ENCODE measurements at regions not wholly inside any gene's neighbourhood (a gene's known extent, or its start where the extent isn't known, plus 50 kb on each side); places are given as distances from the start of the nearest gene placed in this dataset.

- Mint-ChIP-seq H3K27me3 (peaks cover 9% of the 10 kb centered on the region), H3K9me3 (no peaks in the 10 kb centered on the region), H3K4me1 (no peaks in the 10 kb centered on the region), H3K36me3 (no peaks in the 10 kb centered on the region), H3K27ac (no peak overlapping the region), H3K4me3 (no peak overlapping the region)
- DNase-seq, result no peak
Observed at GRCh38 chr14:104322531-104323366, 184.4 kb downstream of the KIF26A start.

GRCh38 chr14:104323551-104324175, 185.3 kb downstream of the KIF26A start:
- no peak overlapping the region for H3K4me3 Mint-ChIP-seq
- no peaks in the 10 kb centered on the region for H3K9me3 Mint-ChIP-seq
- no peak overlapping the region for H3K27ac Mint-ChIP-seq
- H3K4me1 Mint-ChIP-seq, result no peaks in the 10 kb centered on the region
- no peak for DNase-seq
- H3K36me3 Mint-ChIP-seq, result no peaks in the 10 kb centered on the region
- H3K27me3 Mint-ChIP-seq, result peaks cover 9% of the 10 kb centered on the region

GRCh38 chr14:104326848-104327247, 188.5 kb downstream of the KIF26A start:
- no peak overlapping the region for H3K27ac Mint-ChIP-seq
- peaks cover 2% of the 10 kb centered on the region for H3K36me3 Mint-ChIP-seq
- peaks cover 18% of the 10 kb centered on the region for H3K9me3 Mint-ChIP-seq
- no peak for DNase-seq
- no peaks in the 10 kb centered on the region for H3K4me1 Mint-ChIP-seq
- peaks cover 4% of the 10 kb centered on the region for H3K27me3 Mint-ChIP-seq
- no peak overlapping the region for H3K4me3 Mint-ChIP-seq

- no peak overlapping the region for H3K4me3 Mint-ChIP-seq
- no peaks in the 10 kb centered on the region for H3K27me3 Mint-ChIP-seq
- no peak for DNase-seq
- H3K27ac Mint-ChIP-seq, result no peak overlapping the region
- no peaks in the 10 kb centered on the region for H3K4me1 Mint-ChIP-seq
- peaks cover 2% of the 10 kb centered on the region for H3K36me3 Mint-ChIP-seq
- peaks cover 18% of the 10 kb centered on the region for H3K9me3 Mint-ChIP-seq
Observed at GRCh38 chr14:104328607-104329006, 190.2 kb downstream of the KIF26A start.

- H3K36me3 Mint-ChIP-seq, result peaks cover 2% of the 10 kb centered on the region
- H3K4me1 Mint-ChIP-seq, result no peaks in the 10 kb centered on the region
- no peak overlapping the region for H3K4me3 Mint-ChIP-seq
- DNase-seq, result no peak
- H3K27ac Mint-ChIP-seq, result no peak overlapping the region
- no peaks in the 10 kb centered on the region for H3K27me3 Mint-ChIP-seq
- peaks cover 18% of the 10 kb centered on the region for H3K9me3 Mint-ChIP-seq
Observed at GRCh38 chr14:104329793-104330192, 191.4 kb downstream of the KIF26A start.

GRCh38 chr14:104331871-104332605, 193.7 kb downstream of the KIF26A start:
- DNase-seq, result no peak
- no peaks in the 10 kb centered on the region for H3K27me3 Mint-ChIP-seq
- no peaks in the 10 kb centered on the region for H3K4me1 Mint-ChIP-seq
- H3K36me3 Mint-ChIP-seq, result peaks cover 2% of the 10 kb centered on the region
- H3K9me3 Mint-ChIP-seq, result peaks cover 18% of the 10 kb centered on the region
- H3K4me3 Mint-ChIP-seq, result no peak overlapping the region
- no peak overlapping the region for H3K27ac Mint-ChIP-seq

GRCh38 chr14:104332634-104333270, 194.4 kb downstream of the KIF26A start:
- peaks cover 18% of the 10 kb centered on the region for H3K9me3 Mint-ChIP-seq
- H3K4me3 Mint-ChIP-seq, result no peak overlapping the region
- H3K27me3 Mint-ChIP-seq, result no peaks in the 10 kb centered on the region
- H3K27ac Mint-ChIP-seq, result no peak overlapping the region
- H3K4me1 Mint-ChIP-seq, result no peaks in the 10 kb centered on the region
- H3K36me3 Mint-ChIP-seq, result peaks cover 2% of the 10 kb centered on the region
- no peak for DNase-seq

GRCh38 chr14:104333646-104334423, 195.4 kb downstream of the KIF26A start:
- Mint-ChIP-seq H3K27ac (no peak overlapping the region), H3K4me3 (no peak overlapping the region), H3K9me3 (peaks cover 25% of the 10 kb centered on the region), H3K4me1 (no peaks in the 10 kb centered on the region), H3K36me3 (peaks cover 5% of the 10 kb centered on the region), H3K27me3 (no peaks in the 10 kb centered on the region)
- DNase-seq, result no peak

GRCh38 chr14:104334424-104335161, 196.2 kb downstream of the KIF26A start:
- Mint-ChIP-seq H3K9me3 (peaks cover 20% of the 10 kb centered on the region), H3K4me3 (no peak overlapping the region), H3K27ac (no peak overlapping the region), H3K36me3 (peaks cover 3% of the 10 kb centered on the region), H3K27me3 (no peaks in the 10 kb centered on the region), H3K4me1 (no peaks in the 10 kb centered on the region)
- DNase-seq, result no peak

GRCh38 chr14:104335176-104335575, 196.8 kb downstream of the KIF26A start:
- no peak overlapping the region for H3K27ac Mint-ChIP-seq
- no peak overlapping the region for H3K4me3 Mint-ChIP-seq
- H3K9me3 Mint-ChIP-seq, result peaks cover 16% of the 10 kb centered on the region
- no peaks in the 10 kb centered on the region for H3K27me3 Mint-ChIP-seq
- DNase-seq, result no peak
- H3K36me3 Mint-ChIP-seq, result peaks cover 3% of the 10 kb centered on the region
- H3K4me1 Mint-ChIP-seq, result no peaks in the 10 kb centered on the region

- Mint-ChIP-seq H3K36me3 (peaks cover 3% of the 10 kb centered on the region), H3K27ac (no peak overlapping the region), H3K9me3 (peaks cover 15% of the 10 kb centered on the region), H3K4me1 (no peaks in the 10 kb centered on the region), H3K4me3 (no peak overlapping the region), H3K27me3 (no peaks in the 10 kb centered on the region)
- no peak for DNase-seq
Observed at GRCh38 chr14:104335611-104336010, 197.2 kb downstream of the KIF26A start.

- Mint-ChIP-seq H3K36me3 (peaks cover 3% of the 10 kb centered on the region), H3K27me3 (no peaks in the 10 kb centered on the region), H3K27ac (no peak overlapping the region), H3K9me3 (peaks cover 8% of the 10 kb centered on the region), H3K4me1 (no peaks in the 10 kb centered on the region), H3K4me3 (no peak overlapping the region)
- DNase-seq, result no peak
Observed at GRCh38 chr14:104337351-104337750, 199.0 kb downstream of the KIF26A start.

- H3K36me3 Mint-ChIP-seq, result peaks cover 3% of the 10 kb centered on the region
- no peaks in the 10 kb centered on the region for H3K4me1 Mint-ChIP-seq
- H3K9me3 Mint-ChIP-seq, result peaks cover 8% of the 10 kb centered on the region
- no peak overlapping the region for H3K27ac Mint-ChIP-seq
- DNase-seq, result no peak
- H3K4me3 Mint-ChIP-seq, result no peak overlapping the region
- H3K27me3 Mint-ChIP-seq, result no peaks in the 10 kb centered on the region
Observed at GRCh38 chr14:104339361-104339760, 201.0 kb downstream of the KIF26A start.

GRCh38 chr14:104339829-104340228, 201.4 kb downstream of the KIF26A start:
- H3K27ac Mint-ChIP-seq, result no peak overlapping the region
- no peak for DNase-seq
- H3K4me1 Mint-ChIP-seq, result no peaks in the 10 kb centered on the region
- H3K9me3 Mint-ChIP-seq, result peaks cover 8% of the 10 kb centered on the region
- H3K4me3 Mint-ChIP-seq, result no peak overlapping the region
- H3K27me3 Mint-ChIP-seq, result no peaks in the 10 kb centered on the region
- peaks cover 3% of the 10 kb centered on the region for H3K36me3 Mint-ChIP-seq
